EH (cell line): ENCODE measurements at regions not wholly inside any gene's neighbourhood (a gene's known extent, or its start where the extent isn't known, plus 50 kb on each side); places are given as distances from the start of the nearest gene placed in this dataset.
A peak's percentile ranks its signal among the peaks of the same experiment; 100 is the strongest.
"Not testable (repeated sequence)": the region's sequence is repeated elsewhere in the genome, so short reads cannot be mapped to it uniquely, and the experiment has no call there.

Experiments used
- DNase-seq: peaks from one replicate; pipeline ENCODE4 v3.0.0-alpha.2; 2015; ENCODE audit warnings: low read depth

- peak; percentile 22 for DNase-seq
These were observed 154.1 kb upstream of the SH3BP4 start for GRCh38 chr2:234797566-234798250.

- no peak for DNase-seq
These were observed 155.7 kb upstream of the SH3BP4 start for GRCh38 chr2:234796045-234796591.

- peak; percentile 55 for DNase-seq
These were observed 156.4 kb upstream of the SH3BP4 start for GRCh38 chr2:234795272-234795920.

DNA sequence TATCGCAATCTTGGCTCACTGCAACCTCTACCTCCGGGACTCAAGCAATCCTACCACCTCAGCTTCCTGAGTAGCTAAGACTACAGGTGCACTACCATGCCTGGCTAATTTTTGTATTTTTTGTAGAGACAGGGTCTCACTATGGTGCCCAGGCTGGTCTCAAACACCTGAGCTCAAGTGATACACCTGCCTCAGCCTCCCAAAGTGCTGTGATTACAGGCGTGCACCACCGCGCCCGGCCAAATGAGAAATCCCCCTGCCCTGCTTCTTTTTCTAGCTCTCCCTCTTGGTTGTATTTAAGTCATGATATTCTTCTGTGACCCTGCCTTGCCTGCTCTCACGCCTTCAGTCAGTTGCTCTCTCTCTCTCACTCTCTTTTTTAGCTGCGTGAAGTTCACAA lies 157.0 kb upstream of the SH3BP4 start:
- no peak for DNase-seq

- no peak for DNase-seq
These were observed 158.5 kb upstream of the SH3BP4 start for GRCh38 chr2:234793212-234793785.

- no peak for DNase-seq
These were observed 159.2 kb upstream of the SH3BP4 start for GRCh38 chr2:234792621-234793022.

DNA sequence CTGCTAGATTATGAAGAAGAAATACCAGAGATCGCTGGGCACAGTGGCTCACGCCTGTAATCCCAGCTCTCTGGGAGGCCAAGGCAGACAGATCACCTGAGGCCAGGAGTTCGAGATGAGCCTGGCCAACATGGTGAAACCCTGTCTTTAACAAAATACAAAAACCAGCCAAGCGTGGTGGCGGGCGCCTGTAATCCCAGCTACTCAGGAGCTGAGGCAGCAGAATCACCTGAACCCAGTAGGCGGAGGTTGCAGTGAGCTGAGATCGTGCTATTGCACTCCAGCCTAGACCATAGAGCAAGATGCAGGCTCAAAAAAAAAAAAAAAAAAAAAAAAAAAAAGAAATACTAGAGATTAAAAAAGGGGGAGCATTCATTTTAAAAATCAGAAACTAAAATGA lies 159.7 kb upstream of the SH3BP4 start:
- DNase-seq: not testable (repeated sequence)

DNA sequence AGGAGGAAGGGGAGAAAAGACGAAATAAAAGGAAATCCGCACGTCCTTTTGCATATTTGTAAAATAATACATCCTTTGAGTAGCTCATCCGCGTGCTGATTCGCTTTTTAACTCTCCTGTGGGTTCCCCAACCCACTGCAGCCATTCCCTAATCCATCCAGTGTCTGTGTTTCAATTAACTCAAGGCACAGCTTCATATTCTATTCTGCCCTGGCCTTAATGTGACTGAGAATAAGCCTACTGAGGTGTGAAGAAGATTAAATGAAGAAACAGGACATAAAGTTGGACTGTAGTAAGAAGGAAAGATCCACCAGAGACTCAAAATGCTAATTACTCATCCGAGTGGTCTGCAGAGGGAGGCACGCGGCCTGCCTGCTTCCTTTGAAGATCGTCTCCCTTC lies 161.4 kb upstream of the SH3BP4 start:
- no peak for DNase-seq

- DNase-seq: no peak
These were observed 162.1 kb upstream of the SH3BP4 start for GRCh38 chr2:234789556-234790325.

GRCh38 chr2:234788841-234789240 lies 163.0 kb upstream of the SH3BP4 start:
- DNase-seq: no peak

- DNase-seq: no peak
These were observed 163.4 kb upstream of the SH3BP4 start for GRCh38 chr2:234788381-234788780.

DNA sequence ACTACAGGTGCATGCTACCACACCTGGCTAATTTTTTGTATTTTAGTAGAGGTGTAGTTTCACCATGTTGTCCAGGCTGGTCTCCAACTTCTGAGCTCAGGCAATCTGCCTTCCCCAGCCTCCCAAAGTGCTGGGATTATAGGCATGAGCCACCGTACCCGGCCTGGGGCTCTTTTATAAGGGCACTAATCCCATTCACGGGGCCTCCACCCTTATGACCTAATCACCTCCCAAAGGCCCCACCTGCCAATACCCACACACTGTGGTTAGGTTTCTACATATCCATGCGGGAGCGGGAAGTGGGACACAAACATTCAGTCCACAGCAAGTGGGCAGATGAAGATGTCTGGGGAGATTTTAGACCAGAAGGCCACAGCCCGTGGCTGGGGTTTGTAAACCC lies 164.7 kb upstream of the SH3BP4 start:
- DNase-seq: no peak

GRCh38 chr2:234773764-234774409 lies 177.9 kb upstream of the SH3BP4 start:
- no peak for DNase-seq

DNA sequence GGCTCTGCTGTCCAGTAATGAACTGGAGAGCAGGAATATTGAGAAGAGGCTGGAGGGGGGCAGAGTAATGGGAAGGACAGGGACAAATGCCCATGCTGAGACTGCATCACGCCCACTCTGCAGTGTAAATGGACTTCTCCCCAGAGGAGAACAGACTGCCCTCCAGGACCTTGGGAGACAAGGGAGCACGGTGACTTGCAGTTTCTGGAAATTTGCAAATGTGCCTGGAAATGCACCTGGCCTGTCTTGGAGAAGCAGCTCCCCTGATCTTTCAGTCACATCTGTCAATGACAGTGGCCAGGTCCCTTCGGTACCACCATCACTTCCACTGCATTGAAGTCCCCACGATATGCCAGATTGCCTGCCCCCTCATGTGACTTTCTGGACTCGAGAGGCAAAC lies 178.7 kb upstream of the SH3BP4 start:
- no peak for DNase-seq

GRCh38 chr2:234772733-234773060 lies 179.1 kb upstream of the SH3BP4 start:
- DNase-seq: no peak

- DNase-seq: peak; percentile 64
These were observed 179.7 kb upstream of the SH3BP4 start for GRCh38 chr2:234771980-234772732.

DNA sequence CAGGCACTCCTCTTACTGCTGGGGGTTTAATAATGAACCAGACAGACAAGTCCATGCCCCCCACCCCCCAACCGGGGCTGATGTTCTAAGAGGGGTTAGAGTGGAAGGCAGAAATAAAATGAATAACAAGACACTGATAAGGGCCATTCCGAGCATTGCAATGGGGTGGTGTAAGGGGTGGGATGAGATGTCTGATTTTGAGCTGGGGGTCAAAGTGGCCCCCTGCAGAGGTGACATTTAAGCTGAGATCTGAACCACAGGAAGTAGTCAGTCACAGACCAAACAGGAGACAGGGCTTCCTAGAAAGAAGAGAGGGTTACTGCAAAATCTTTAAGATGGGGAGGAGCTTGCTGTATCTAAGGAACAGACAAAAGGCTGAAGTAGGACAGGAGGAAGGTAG lies 180.6 kb upstream of the SH3BP4 start:
- DNase-seq: no peak

GRCh38 chr2:234770715-234771141 lies 181.1 kb upstream of the SH3BP4 start:
- no peak for DNase-seq

DNA sequence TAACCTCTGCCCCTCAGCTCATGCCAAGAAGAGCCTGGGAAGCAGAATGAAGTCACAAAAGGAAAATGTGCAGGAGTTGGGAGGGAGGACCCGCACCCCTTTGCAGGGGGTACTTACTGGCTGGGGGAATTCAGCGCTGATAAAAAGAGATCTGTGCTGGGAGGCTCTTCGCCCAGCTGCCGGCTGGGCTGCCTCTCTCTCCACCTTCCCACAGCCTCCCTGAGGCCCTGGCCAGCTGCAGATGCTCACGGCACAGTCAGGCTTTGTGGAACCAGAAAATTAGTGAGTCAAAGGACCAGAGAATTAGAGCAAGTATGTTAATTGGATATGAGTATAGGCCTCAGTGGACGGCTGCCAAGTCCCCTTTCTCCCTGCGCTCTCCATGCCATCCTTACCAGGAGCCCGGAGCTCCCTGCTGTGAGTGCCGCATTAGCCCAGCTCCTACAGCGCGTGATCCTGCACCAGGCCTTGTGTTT lies 181.7 kb upstream of the SH3BP4 start:
- peak; percentile 49 for DNase-seq

GRCh38 chr2:234768608-234769196 lies 183.1 kb upstream of the SH3BP4 start:
- DNase-seq: peak; percentile 80

DNA sequence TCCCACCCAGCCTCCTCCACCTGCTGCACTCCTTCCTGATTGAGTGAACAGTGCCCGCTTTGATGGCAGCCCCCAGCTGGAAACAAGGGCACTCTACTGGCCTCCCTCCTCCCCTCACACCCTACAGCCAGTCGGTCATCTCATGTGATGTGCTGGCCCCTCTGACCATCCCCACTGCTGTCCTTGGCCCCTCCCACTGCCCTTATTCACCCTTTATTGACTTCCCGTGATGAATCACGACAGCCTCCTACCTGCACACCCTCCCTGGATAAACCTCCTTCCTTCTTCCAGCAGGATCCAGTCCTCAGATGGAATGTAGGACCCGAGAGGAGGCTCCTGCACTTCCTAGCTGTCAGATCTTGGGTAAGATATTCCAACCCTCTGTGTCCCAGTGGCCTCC lies 186.5 kb upstream of the SH3BP4 start:
- DNase-seq: no peak
